ENCODE measurements at regions not wholly inside any gene's neighbourhood (a gene's known extent, or its start where the extent isn't known, plus 50 kb on each side); places are given as distances from the start of the nearest gene placed in this dataset.
"Not testable (repeated sequence)": the region's sequence is repeated elsewhere in the genome, so short reads cannot be mapped to it uniquely, and the experiment has no call there.

DNA sequence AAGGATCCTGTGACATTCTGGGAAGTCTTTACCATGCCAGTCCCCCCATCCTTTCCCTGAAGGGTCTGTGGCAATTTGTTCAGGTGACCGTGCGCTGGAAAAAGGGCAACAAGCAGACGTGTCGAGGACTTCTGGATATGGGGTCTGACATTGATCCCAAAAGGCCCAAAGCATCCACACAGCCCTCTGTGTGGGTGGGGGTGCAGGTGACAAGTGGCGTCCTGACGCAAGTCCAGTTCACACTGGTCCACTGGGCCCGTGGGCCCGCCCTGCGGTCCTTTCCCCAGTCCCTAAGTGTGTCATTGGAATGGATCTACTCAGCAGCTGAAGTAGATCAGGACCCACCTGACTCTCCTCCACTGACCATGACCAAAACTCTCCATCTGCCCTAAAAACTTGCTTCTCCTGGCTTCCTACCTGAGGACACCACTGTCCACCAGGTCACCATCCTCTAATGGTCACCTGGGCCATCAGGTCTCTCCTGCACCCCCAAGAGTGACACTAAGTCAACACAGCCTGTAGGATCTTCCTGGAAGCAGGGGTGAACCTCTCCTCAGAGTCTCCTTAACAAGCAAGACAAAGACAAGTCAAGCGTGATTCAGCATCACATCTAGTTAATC is 85.6 kb upstream of the SLC66A3 start:
- Mint-ChIP-seq H3K4me3 (no peak overlapping the region), H3K27me3 (peaks cover 30% of the 10 kb centered on the region), H3K27ac (no peak overlapping the region), H3K9me3 (ENCODE audit: low read depth) (no peaks in the 10 kb centered on the region), H3K4me1 (peaks cover 13% of the 10 kb centered on the region), H3K36me3 (no peaks in the 10 kb centered on the region)
- no peak for ATAC-seq
- peak; percentile 38 for DNase-seq
- CTCF ChIA-PET, result no interaction called here

DNA sequence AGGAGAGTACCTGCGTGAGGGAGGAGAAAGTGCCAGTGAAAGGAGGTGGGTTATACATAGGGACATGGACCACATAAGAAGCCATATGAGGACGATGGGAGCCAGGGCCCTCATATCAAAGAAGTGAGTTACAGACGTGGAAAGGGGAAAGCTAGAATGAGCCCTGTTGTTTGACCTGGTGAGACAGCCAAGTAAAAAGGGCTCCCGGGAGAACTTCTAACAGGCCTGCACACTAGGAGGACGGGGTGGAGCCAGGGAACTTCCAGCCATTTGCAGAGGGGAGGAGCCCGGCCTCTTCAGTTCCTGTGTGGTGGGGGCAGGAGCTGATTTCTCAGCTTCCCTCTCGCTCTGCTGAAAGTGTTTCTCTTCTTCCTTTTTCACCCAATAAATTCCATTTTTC is 84.1 kb upstream of the SLC66A3 start:
- DNase-seq (peak; percentile 39), ATAC-seq (no peak)
- Mint-ChIP-seq H3K9me3 (ENCODE audit: low read depth) (no peaks in the 10 kb centered on the region), H3K36me3 (no peaks in the 10 kb centered on the region), H3K4me1 (peaks cover 13% of the 10 kb centered on the region), H3K27me3 (peaks cover 26% of the 10 kb centered on the region), H3K27ac (no peak overlapping the region), H3K4me3 (no peak overlapping the region)
- CTCF ChIA-PET, result interaction anchor here (0.6 to 2.4 kb wide), 3 partner anchors 10 to 239 kb away, joined by 3 to 10 read pairs (median 5); no protein-coding TSS in a partner anchor

DNA sequence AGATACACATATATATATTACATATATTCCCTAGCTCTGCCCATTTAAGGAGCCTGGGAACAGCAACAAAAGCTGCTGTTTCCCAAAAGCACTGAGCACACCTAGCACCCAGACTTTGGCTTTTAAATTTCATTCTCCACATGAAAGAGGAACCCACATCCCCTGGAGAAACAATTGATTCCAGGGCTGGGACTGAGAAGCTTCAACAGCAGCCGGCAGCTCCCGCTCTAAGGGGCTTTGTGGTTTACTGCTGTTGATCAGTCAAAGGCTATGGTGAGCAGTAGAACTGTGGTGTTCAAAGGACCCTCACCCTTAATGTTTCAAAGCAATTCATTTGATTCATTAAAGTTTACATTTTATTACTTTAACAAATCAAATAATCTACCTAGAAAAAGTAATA is 83.3 kb upstream of the SLC66A3 start:
- CTCF ChIA-PET, result interaction anchor here (1.0 to 2.4 kb wide), 4 partner anchors 32 to 240 kb away, joined by 4 to 10 read pairs (median 4); no protein-coding TSS in a partner anchor
- Mint-ChIP-seq H3K4me1 (peaks cover 13% of the 10 kb centered on the region), H3K27me3 (peaks cover 28% of the 10 kb centered on the region), H3K27ac (no peak overlapping the region), H3K36me3 (no peaks in the 10 kb centered on the region), H3K4me3 (no peak overlapping the region), H3K9me3 (ENCODE audit: low read depth) (no peaks in the 10 kb centered on the region)
- no peak for DNase-seq
- no peak for ATAC-seq

DNA sequence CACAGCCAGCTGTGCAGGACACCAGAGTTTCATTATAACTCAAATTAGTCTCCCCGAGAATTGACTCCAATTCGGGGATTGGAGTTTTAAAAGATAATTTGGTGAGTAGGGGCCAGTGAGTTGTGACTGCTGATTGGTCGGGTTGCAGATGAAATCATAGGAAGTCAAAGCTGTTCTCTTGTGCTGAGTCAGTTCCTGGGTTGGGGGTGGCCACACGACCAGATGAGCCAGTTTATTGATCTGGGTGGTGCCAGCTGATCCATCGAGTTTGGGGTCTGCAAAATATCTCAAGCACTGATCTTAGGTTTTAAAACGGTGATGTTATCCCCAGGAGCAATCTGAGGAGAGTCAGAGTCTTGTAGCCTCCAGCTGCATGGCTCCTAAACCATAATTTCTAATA is 82.7 kb upstream of the SLC66A3 start:
- Mint-ChIP-seq H3K27ac (no peak overlapping the region), H3K4me3 (no peak overlapping the region), H3K4me1 (peaks cover 13% of the 10 kb centered on the region), H3K9me3 (ENCODE audit: low read depth) (no peaks in the 10 kb centered on the region), H3K36me3 (no peaks in the 10 kb centered on the region), H3K27me3 (peaks cover 28% of the 10 kb centered on the region)
- ATAC-seq, result no peak
- CTCF ChIA-PET, result interaction anchor here (0.7 to 2.4 kb wide), 5 partner anchors 11 to 240 kb away, joined by 3 to 10 read pairs (median 4); no protein-coding TSS in a partner anchor
- peak; percentile 38 for DNase-seq

DNA sequence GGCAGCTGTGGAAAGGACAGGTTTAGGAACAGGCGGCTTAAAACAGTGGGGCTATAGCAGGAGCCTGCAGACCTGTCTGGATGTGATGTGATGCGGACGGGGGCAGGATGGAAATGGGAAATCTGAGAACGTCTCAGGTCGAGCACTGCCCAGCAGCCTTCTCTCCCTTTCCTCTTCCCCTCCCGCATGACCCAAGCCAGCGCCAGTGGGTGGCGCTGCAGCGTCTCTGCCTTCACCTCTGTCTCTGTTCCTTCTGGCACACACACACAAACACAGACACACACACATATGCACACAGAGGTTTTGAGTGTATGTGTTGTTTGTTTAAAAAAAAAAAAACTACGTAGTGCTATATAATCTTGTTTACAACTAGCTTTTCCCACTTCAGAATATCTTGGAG is 82.0 kb upstream of the SLC66A3 start:
- ATAC-seq, result no peak
- peak; percentile 46 for DNase-seq
- H3K36me3 Mint-ChIP-seq, result no peaks in the 10 kb centered on the region
- H3K27ac Mint-ChIP-seq, result no peak overlapping the region
- no peak overlapping the region for H3K4me3 Mint-ChIP-seq
- CTCF ChIA-PET, result interaction anchor here (0.7 to 2.4 kb wide), 5 partner anchors 12 to 241 kb away, joined by 3 to 10 read pairs (median 4); no protein-coding TSS in a partner anchor
- peaks cover 33% of the 10 kb centered on the region for H3K27me3 Mint-ChIP-seq
- peaks cover 13% of the 10 kb centered on the region for H3K4me1 Mint-ChIP-seq
- no peaks in the 10 kb centered on the region for H3K9me3 Mint-ChIP-seq (ENCODE audit: low read depth)

DNA sequence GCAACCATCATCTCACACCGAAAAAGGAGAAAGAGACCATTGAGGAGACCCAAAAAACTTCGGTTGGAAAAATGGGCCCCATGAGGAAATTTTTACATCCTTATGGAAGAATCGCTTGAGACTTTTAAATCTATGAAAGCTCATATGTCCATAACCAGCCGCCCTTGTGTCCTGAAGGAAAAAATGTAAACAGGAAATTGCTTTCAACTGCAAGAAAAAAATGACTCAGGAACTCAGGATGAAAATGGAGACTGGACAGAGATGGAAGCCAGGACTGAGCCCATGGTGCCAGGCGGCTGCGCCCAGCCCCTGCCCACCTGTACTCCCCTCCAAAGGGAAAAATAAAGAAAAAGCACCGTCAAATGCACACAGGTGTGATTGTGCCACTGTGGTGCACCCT is 81.5 kb upstream of the SLC66A3 start:
- no peak for DNase-seq
- Mint-ChIP-seq H3K4me1 (peaks cover 13% of the 10 kb centered on the region), H3K27ac (no peak overlapping the region), H3K36me3 (no peaks in the 10 kb centered on the region), H3K4me3 (no peak overlapping the region), H3K27me3 (peaks cover 34% of the 10 kb centered on the region), H3K9me3 (ENCODE audit: low read depth) (no peaks in the 10 kb centered on the region)
- CTCF ChIA-PET, result no interaction called here
- no peak for ATAC-seq

DNA sequence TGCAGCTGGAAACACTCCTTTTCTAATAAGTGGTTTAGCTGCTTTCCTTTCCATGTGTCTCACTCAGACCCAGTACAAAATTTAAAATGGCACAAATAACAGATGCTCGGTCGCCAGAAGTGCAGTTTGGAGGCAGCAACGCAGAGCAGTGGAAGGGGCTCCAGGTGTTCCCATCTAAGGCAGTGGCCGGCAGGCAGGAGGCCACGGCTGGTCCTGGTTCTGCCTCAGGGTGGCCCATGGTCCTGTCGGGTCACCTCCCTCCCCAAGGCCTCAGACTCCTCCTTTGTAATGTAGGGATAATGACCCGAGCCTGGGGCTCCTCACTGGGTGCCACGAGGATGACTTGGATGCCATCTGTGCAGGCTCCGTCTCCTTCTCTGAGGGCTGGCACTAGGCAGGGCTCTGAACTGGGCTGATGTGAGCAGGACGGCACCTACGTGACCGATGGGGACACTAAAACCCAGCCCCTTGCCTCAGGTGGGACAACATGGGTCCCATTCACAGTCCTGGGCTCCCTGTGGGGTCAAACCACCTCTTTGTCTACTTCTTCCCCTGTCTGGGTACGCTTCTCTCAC is 80.9 kb upstream of the SLC66A3 start:
- Mint-ChIP-seq H3K36me3 (no peaks in the 10 kb centered on the region), H3K27ac (no peak overlapping the region), H3K4me3 (no peak overlapping the region), H3K27me3 (peaks cover 34% of the 10 kb centered on the region), H3K4me1 (peaks cover 13% of the 10 kb centered on the region), H3K9me3 (ENCODE audit: low read depth) (no peaks in the 10 kb centered on the region)
- CTCF ChIA-PET, result no interaction called here
- no peak for ATAC-seq
- no peak for DNase-seq

DNA sequence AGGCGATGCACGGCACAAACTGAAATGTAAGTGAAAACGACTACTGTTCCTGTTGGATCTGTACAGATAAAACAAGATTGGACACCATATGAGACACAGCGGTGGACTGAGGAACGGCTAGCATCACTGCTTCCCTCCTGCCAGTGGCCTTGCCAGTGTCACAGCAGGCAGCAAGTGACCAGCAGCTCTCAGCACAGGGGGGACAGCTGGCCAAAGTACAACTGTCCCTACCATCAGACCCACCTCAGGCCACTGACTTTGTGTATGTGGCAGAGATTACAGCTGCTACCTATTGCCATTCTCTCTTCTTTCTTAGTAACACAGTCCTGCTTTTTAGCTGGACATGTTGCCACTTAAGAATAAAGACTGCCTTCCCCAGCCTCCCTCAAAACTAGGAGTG is 80.0 kb upstream of the SLC66A3 start:
- DNase-seq (no peak), ATAC-seq (no peak)
- Mint-ChIP-seq H3K9me3 (ENCODE audit: low read depth) (no peaks in the 10 kb centered on the region), H3K4me3 (no peak overlapping the region), H3K4me1 (peaks cover 13% of the 10 kb centered on the region), H3K36me3 (no peaks in the 10 kb centered on the region), H3K27ac (no peak overlapping the region), H3K27me3 (peaks cover 34% of the 10 kb centered on the region)
- CTCF ChIA-PET, result no interaction called here

DNA sequence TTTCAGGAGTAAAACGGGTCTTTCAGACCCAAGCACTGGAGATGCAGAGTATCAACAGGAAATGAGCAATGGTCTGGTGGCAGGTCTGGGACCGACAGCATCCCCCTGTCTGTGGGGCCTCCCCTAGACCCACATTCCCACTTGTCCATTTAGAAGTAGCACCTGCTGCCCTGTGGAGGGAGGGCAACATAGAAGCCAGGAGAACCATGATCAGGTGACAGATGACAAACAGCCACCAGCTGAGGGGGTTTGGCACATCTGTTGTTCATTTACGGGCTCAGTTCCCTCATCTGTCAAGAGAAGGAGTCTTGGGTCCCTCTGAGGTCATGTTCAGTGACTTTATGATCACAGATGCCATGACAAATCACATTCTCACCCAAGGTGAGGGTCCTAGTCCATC is 77.9 kb upstream of the SLC66A3 start:
- H3K9me3 Mint-ChIP-seq (ENCODE audit: low read depth), result no peaks in the 10 kb centered on the region
- no peaks in the 10 kb centered on the region for H3K36me3 Mint-ChIP-seq
- H3K27ac Mint-ChIP-seq, result no peak overlapping the region
- peaks cover 5% of the 10 kb centered on the region for H3K4me1 Mint-ChIP-seq
- CTCF ChIA-PET, result interaction anchor here (0.9 kb wide), 1 partner anchor 245 kb away, joined by 3 read pairs; no protein-coding TSS in a partner anchor
- no peak overlapping the region for H3K4me3 Mint-ChIP-seq
- H3K27me3 Mint-ChIP-seq, result peaks cover 25% of the 10 kb centered on the region
- no peak for ATAC-seq
- DNase-seq, result peak; percentile 14

DNA sequence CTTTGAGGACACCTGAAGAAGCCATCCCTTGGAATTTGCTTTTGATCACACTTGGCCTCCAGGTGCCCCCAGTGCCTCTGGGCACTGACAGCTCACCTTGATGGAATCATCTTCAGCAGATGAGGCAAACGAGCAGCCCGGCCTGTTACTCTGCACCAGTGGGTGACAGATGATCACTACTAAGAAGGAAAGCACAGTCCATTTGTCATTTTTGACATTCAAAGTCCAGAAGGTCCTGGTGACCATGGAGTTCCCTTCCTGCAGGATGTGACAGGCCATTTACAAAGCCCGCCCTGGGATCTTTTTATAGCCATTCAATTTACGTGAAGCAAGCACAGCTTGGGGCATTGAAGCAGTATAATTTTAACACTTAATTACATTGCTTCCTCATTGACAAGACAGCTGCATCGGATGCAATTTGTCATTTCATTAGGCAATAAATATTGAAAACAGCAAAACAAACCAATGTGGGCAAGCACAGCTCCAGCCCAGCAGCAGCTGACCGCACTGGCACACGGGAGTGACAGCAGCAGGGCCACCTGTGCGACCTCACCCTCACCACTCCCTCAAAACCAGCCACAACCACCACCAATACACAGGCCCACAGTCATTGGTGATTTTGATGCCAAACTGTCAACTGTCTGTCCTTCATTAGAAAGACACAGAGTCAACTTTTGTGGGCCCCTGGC is 76.0 kb upstream of the SLC66A3 start:
- Mint-ChIP-seq H3K27me3 (peaks cover 19% of the 10 kb centered on the region), H3K4me1 (no peaks in the 10 kb centered on the region), H3K36me3 (no peaks in the 10 kb centered on the region), H3K4me3 (no peak overlapping the region), H3K9me3 (ENCODE audit: low read depth) (no peaks in the 10 kb centered on the region), H3K27ac (no peak overlapping the region)
- CTCF ChIA-PET, result interaction anchor here (1.8 kb wide), 1 partner anchor 45 kb away, joined by 4 read pairs; no protein-coding TSS in a partner anchor
- DNase-seq (peak; percentile 18), ATAC-seq (no peak)

DNA sequence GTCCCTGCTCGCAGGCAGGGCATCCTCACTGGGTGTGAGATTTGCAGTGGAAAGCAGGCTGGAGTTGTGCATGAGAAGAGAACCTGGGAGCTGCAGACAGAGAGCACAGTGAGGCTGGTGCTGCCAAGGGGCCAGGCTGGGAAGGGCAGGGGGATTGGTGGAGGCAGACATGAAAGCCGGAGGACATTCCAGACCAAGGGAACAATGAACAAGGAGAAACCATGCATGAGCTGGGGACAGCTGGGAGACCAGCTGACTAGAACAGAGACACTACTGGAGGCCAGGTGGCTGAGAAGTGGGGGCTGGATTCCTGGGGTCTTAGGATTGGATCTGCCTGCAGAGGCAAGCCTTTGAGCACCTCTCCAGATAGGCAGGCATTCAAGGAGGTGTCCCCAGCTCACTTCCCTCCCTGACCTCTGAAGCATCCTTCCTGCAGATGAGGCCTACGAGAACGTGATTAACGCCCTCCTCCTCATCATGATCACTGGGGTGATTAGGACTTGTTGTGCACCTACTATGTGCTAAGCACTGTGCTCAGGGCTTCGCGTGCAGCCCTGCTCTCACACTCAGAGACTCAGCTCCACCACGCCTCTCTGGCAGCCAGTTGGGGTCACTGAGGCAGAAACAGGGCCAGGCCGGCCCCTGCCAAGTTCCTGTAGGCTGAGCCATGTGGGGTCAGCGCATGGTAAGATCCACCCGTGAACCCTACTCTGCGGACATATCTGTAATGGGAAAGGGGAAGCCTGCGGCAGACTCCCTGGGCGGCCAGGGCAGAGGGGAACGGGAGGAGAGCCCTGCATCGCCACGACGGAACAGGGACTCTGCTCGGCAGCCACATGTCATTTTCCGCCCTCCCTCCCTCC is 74.8 kb upstream of the SLC66A3 start:
- Mint-ChIP-seq H3K27ac (no peak overlapping the region), H3K4me1 (no peaks in the 10 kb centered on the region), H3K36me3 (no peaks in the 10 kb centered on the region), H3K9me3 (ENCODE audit: low read depth) (no peaks in the 10 kb centered on the region), H3K4me3 (no peak overlapping the region), H3K27me3 (peaks cover 24% of the 10 kb centered on the region)
- DNase-seq (peak; percentile 23), ATAC-seq (no peak)
- CTCF ChIA-PET, result interaction anchor here (0.6 to 1.8 kb wide), 2 partner anchors 44 to 383 kb away, joined by 3 to 4 read pairs; no protein-coding TSS in a partner anchor

DNA sequence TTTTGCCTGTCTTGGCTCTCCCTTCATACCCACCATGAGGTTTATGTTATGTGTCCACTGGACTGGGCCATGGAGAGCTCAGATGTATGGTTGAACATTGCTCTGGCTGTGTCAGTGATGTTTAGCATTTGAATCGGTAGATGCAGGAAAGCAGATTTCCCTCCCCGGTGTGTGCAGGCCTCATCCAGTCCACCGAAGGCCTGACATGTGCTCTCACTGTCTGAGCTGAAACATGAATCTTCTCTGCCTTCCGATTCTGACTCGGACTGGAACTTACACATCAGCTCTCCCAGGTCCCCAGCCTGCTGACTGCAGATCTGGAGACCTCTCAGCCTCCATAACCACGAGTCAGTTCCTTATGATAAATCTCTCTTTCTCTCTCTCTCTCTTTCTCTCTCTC is 72.4 kb upstream of the SLC66A3 start:
- peaks cover 34% of the 10 kb centered on the region for H3K27me3 Mint-ChIP-seq
- no peaks in the 10 kb centered on the region for H3K36me3 Mint-ChIP-seq
- no peaks in the 10 kb centered on the region for H3K4me1 Mint-ChIP-seq
- ATAC-seq (no peak), DNase-seq (peak; percentile 21)
- H3K9me3 Mint-ChIP-seq (ENCODE audit: low read depth), result no peaks in the 10 kb centered on the region
- no peak overlapping the region for H3K27ac Mint-ChIP-seq
- CTCF ChIA-PET, result interaction anchor here (1.5 kb wide), 1 partner anchor 251 kb away, joined by 5 read pairs; no protein-coding TSS in a partner anchor
- H3K4me3 Mint-ChIP-seq, result no peak overlapping the region

DNA sequence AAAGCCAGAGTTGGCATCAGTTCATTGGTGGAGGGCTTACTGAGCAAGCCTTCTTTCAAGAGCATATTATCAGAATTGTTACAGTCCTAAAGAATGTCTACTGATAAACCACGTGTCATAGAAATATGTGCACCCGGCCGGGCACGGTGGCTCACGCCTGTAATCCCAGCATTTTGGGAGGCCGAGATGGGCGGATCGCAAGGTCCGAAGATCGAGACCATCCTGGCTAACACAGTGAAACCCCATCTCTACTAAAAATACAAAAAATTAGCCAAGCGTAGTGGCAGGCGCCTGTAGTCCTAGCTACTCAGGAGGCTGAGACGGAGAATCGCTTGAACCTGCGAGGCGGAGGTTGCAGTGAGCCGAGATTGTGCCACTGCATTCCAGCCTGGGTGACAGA is 66.4 kb upstream of the SLC66A3 start:
- not testable (repeated sequence) for H3K27ac Mint-ChIP-seq; H3K9me3 Mint-ChIP-seq (ENCODE audit: low read depth); ATAC-seq; H3K4me1 Mint-ChIP-seq; H3K36me3 Mint-ChIP-seq; H3K4me3 Mint-ChIP-seq
- CTCF ChIA-PET, result interaction anchor here (1.3 to 1.6 kb wide), 3 partner anchors 36 to 253 kb away, joined by 3 to 4 read pairs (median 4); no protein-coding TSS in a partner anchor
- H3K27me3 Mint-ChIP-seq, result peaks cover 38% of the 10 kb centered on the region
- peak; percentile 3 for DNase-seq
